Astrocyte (in vitro differentiated cells and primary cell): ENCODE measurements at regions not wholly inside any gene's neighbourhood (a gene's known extent, or its start where the extent isn't known, plus 50 kb on each side); places are given as distances from the start of the nearest gene placed in this dataset.

Experiments
- DNase-seq: peaks from one replicate; pipeline ENCODE4 v3.0.0-alpha.2; 2010; ENCODE audit warnings: low read depth
- FAIRE-seq: peaks from 2 replicates; lab custom pipeline; 2011; peaks lifted over from hg19 to GRCh38; lab: Jason Lieb, UNC
- H2AFZ ChIP-seq: 2 replicates; pipeline ENCODE4 v1.6.0; 2012; ENCODE audit warnings: low read depth, low read length, inconsistent platforms
- H3K27ac ChIP-seq: 2 replicates; pipeline ENCODE4 v1.5.1; 2011; ENCODE audit warnings: low read depth, low read length, inconsistent platforms
- H3K27me3 ChIP-seq: 2 replicates; pipeline ENCODE4 v1.6.0; 2011; ENCODE audit warnings: low read length, inconsistent platforms; ENCODE audit not compliant: insufficient read depth
- H3K36me3 ChIP-seq: 2 replicates; pipeline ENCODE4 v1.5.1; 2011; ENCODE audit warnings: low read length, inconsistent platforms; ENCODE audit not compliant: insufficient read depth
- H3K4me1 ChIP-seq: 2 replicates; pipeline ENCODE4 v1.5.1; 2011; ENCODE audit warnings: low read length, inconsistent platforms; ENCODE audit not compliant: insufficient read depth
- H3K4me2 ChIP-seq: 2 replicates; pipeline ENCODE4 v1.6.0; 2012; ENCODE audit warnings: low read length, inconsistent platforms
- H3K4me3 ChIP-seq: 2 replicates; pipeline ENCODE4 v1.5.1; 2011; ENCODE audit warnings: low read depth, mild to moderate bottlenecking, low read length, inconsistent platforms; ENCODE audit not compliant: insufficient read depth
- H3K79me2 ChIP-seq: 2 replicates; pipeline ENCODE4 v1.6.0; 2012; ENCODE audit warnings: mild to moderate bottlenecking, low read length, inconsistent platforms; ENCODE audit not compliant: insufficient read depth
- H3K9ac ChIP-seq: 2 replicates; pipeline ENCODE4 v1.6.0; 2012; ENCODE audit warnings: mild to moderate bottlenecking, low read length, inconsistent platforms
- H3K9me3 ChIP-seq: 2 replicates; pipeline ENCODE4 v1.5.1; 2012; ENCODE audit warnings: low read depth, mild to moderate bottlenecking, low read length, inconsistent platforms; ENCODE audit not compliant: insufficient read depth
- H4K20me1 ChIP-seq: 2 replicates; pipeline ENCODE4 v1.6.0; 2012; ENCODE audit warnings: low read length, inconsistent platforms; ENCODE audit not compliant: insufficient read depth
- H3K27ac Mint-ChIP-seq: one replicate; pipeline ENCODE4 v1.8.0; 2021; ENCODE audit warnings: mild to moderate bottlenecking, mixed read lengths; ENCODE audit not compliant: unreplicated experiment
- H3K27me3 Mint-ChIP-seq: one replicate; pipeline ENCODE4 v1.8.0; 2021; ENCODE audit warnings: low read depth, mixed read lengths; ENCODE audit not compliant: unreplicated experiment
- H3K36me3 Mint-ChIP-seq: one replicate; pipeline ENCODE4 v1.8.0; 2021; ENCODE audit warnings: low read depth, mixed read lengths; ENCODE audit not compliant: unreplicated experiment
- H3K4me1 Mint-ChIP-seq: one replicate; pipeline ENCODE4 v1.8.0; 2021; ENCODE audit warnings: low read depth, mixed read lengths; ENCODE audit not compliant: unreplicated experiment
- H3K4me3 Mint-ChIP-seq: one replicate; pipeline ENCODE4 v1.8.0; 2021; ENCODE audit warnings: mild to moderate bottlenecking, moderate library complexity, mixed read lengths; ENCODE audit not compliant: unreplicated experiment
- H3K9me3 Mint-ChIP-seq: one replicate; pipeline ENCODE4 v1.8.0; 2021; ENCODE audit warnings: mild to moderate bottlenecking, mixed read lengths; ENCODE audit not compliant: unreplicated experiment
- CTCF ChIP-seq: IDR thresholded peaks from 2 replicates; pipeline ENCODE4 v1.5.1; 2011; ENCODE audit warnings: low read depth, mild to moderate bottlenecking, inconsistent platforms, low read length, moderate library complexity; ENCODE audit not compliant: insufficient read depth
- EZH2 ChIP-seq: IDR thresholded peaks from 2 replicates; pipeline ENCODE4 v1.6.1; 2012; ENCODE audit warnings: mild to moderate bottlenecking, low read length, inconsistent platforms; ENCODE audit not compliant: insufficient read depth

GRCh38 chr2:142236181-142236580 lies 105.4 kb upstream of the LRP1B start:
- Histone ChIP-seq H3K79me2 (no peaks in the 10 kb centered on the region), H3K9me3 (no peaks in the 10 kb centered on the region), H3K36me3 (no peaks in the 10 kb centered on the region), H3K4me3 (no peak overlapping the region), H3K27me3 (no peaks in the 10 kb centered on the region), H3K4me2 (no peak overlapping the region), H3K27ac (no peak overlapping the region), H2AFZ (no peak overlapping the region), H4K20me1 (no peaks in the 10 kb centered on the region), H3K4me1 (no peaks in the 10 kb centered on the region), H3K9ac (no peak overlapping the region)
- Mint-ChIP-seq H3K9me3 (no peaks in the 10 kb centered on the region), H3K27me3 (no peaks in the 10 kb centered on the region), H3K4me3 (no peak overlapping the region), H3K27ac (no peak overlapping the region), H3K4me1 (no peaks in the 10 kb centered on the region), H3K36me3 (no peaks in the 10 kb centered on the region)
- TF ChIP-seq CTCF = no peak
- no peak for TF ChIP-seq EZH2
- DNase-seq (no peak), FAIRE-seq (no peak)

GRCh38 chr2:142234741-142235140 lies 103.9 kb upstream of the LRP1B start:
- Histone ChIP-seq H3K36me3 (no peaks in the 10 kb centered on the region), H3K4me2 (no peak overlapping the region), H3K9ac (no peak overlapping the region), H2AFZ (no peak overlapping the region), H3K4me3 (no peak overlapping the region), H4K20me1 (no peaks in the 10 kb centered on the region), H3K79me2 (no peaks in the 10 kb centered on the region), H3K27me3 (no peaks in the 10 kb centered on the region), H3K27ac (no peak overlapping the region), H3K4me1 (no peaks in the 10 kb centered on the region), H3K9me3 (no peaks in the 10 kb centered on the region)
- H3K4me1 Mint-ChIP-seq = no peaks in the 10 kb centered on the region
- no peaks in the 10 kb centered on the region for H3K27me3 Mint-ChIP-seq
- no peaks in the 10 kb centered on the region for H3K36me3 Mint-ChIP-seq
- no peak overlapping the region for H3K27ac Mint-ChIP-seq
- DNase-seq (no peak), FAIRE-seq (no peak)
- no peaks in the 10 kb centered on the region for H3K9me3 Mint-ChIP-seq
- H3K4me3 Mint-ChIP-seq = no peak overlapping the region
- TF ChIP-seq CTCF = no peak
- TF ChIP-seq EZH2 = no peak

GRCh38 chr2:142223309-142223708 lies 92.5 kb upstream of the LRP1B start:
- H3K27me3 ChIP-seq = no peaks in the 10 kb centered on the region
- H3K4me2 ChIP-seq = no peak overlapping the region
- DNase-seq = no peak
- H3K27ac ChIP-seq = no peak overlapping the region
- no peak for FAIRE-seq
- H3K9me3 ChIP-seq = no peaks in the 10 kb centered on the region
- H3K4me3 ChIP-seq = no peak overlapping the region
- H3K36me3 ChIP-seq = no peaks in the 10 kb centered on the region
- H3K27me3 Mint-ChIP-seq = no peaks in the 10 kb centered on the region
- H3K36me3 Mint-ChIP-seq = no peaks in the 10 kb centered on the region
- peaks cover 7% of the 10 kb centered on the region for H3K4me1 Mint-ChIP-seq
- no peak overlapping the region for H3K4me3 Mint-ChIP-seq
- H3K79me2 ChIP-seq = no peaks in the 10 kb centered on the region
- H3K9me3 Mint-ChIP-seq = no peaks in the 10 kb centered on the region
- H4K20me1 ChIP-seq = no peaks in the 10 kb centered on the region
- no peak overlapping the region for H3K27ac Mint-ChIP-seq
- H3K9ac ChIP-seq = no peak overlapping the region
- no peaks in the 10 kb centered on the region for H3K4me1 ChIP-seq
- H2AFZ ChIP-seq = no peak overlapping the region
- TF ChIP-seq CTCF (no peak), EZH2 (no peak)
